ENCODE measurements at regions not wholly inside any gene's neighbourhood (a gene's known extent, or its start where the extent isn't known, plus 50 kb on each side); places are given as distances from the start of the nearest gene placed in this dataset.

DNA sequence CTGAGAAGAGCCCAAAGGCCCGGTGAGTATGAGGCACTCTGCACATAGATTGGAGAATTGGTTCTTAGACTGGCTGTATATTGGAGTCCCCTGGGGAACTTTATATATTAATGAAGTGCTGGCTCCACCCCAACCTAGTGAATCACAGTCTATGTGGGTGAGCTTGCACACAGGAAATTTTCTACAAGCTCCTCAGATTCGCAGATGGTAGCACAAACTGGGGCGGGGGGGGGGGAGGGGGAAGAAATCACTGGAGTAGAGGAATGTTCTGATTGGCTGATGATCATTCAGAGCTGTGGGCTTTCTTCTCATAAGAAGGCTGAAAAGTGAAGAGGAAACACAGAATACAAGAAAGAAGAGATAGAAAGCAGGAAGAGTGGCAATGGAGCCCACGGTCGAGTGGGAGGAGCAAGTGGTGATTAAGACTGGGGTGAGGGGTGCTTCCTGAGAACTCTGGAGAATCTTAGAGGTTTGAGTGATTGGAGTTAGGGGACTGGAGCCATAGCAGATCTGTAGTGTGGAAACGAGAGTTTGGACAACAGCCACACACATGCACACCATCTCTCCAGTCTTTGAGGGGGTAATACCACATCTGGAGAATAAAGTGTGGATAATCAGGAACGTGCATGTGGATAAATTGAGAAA, 465.9 kb upstream of the DAB1 start:
- WGBS (ENCODE audit: insufficient coverage), result 94% methylated on average over 5 of the region's 7 CpGs
- no peak overlapping the region for H3K4me3 Mint-ChIP-seq
- Histone ChIP-seq H3K27me3 (ENCODE audit: control insufficient read depth in 2 of 2, insufficient read depth in 2 of 2, low read length in 2 of 2) (no peaks in the 10 kb centered on the region), H3K79me2 (ENCODE audit: insufficient read depth, low read length) (no peaks in the 10 kb centered on the region), H2AFZ (ENCODE audit: insufficient read depth, low read depth, low read length, poor library complexity, severe bottlenecking) (no peak overlapping the region), H3K9ac (ENCODE audit: insufficient read depth, low read length, poor library complexity, severe bottlenecking) (no peak overlapping the region), H3K4me2 (replicated peaks; ENCODE audit: extremely low read depth, low read length, poor library complexity, severe bottlenecking) (no peak overlapping the region), H3K36me3 (replicated peaks in 1 of 2; ENCODE audit: control insufficient read depth in 1 of 2, insufficient read depth in 2 of 2, low read length in 2 of 2) (no peaks in the 10 kb centered on the region), H3K4me3 (replicated peaks in 1 of 3; ENCODE audit: low read depth in 2 of 3, low read length in 3 of 3) (no peak overlapping the region), H4K20me1 (ENCODE audit: insufficient read depth, low read length) (no peaks in the 10 kb centered on the region), H3K27ac (ENCODE audit: low read depth in 1 of 2, low read length in 2 of 2) (no peak overlapping the region), H3K4me1 (ENCODE audit: control insufficient read depth in 1 of 2, insufficient read depth in 2 of 2, low read length in 2 of 2) (no peaks in the 10 kb centered on the region), H3K9me3 (replicated peaks in 1 of 2; ENCODE audit: control insufficient read depth in 1 of 2, insufficient read depth in 1 of 2, low read length in 2 of 2) (no peaks in the 10 kb centered on the region)
- peaks cover 0 to 2% (median 0%) of the 10 kb centered on the region in 3 donors for H3K27me3 Mint-ChIP-seq (ENCODE audit: low read depth in 3 of 3)
- no peak for TF ChIP-seq CTCF (IDR thresholded peaks at IDR 0.05)
- H3K4me1 Mint-ChIP-seq, result no peaks in the 10 kb centered on the region
- H3K9me3 Mint-ChIP-seq, result peaks cover 0 to 4% (median 0%) of the 10 kb centered on the region in 7 donors
- no peaks in the 10 kb centered on the region for H3K36me3 Mint-ChIP-seq
- no peak overlapping the region for H3K27ac Mint-ChIP-seq
- no peak for DNase-seq
- intact Hi-C loops (cut with micrococcal nuclease), result no loop called here

GRCh38 chr1:57887964-57888491, 464.2 kb upstream of the DAB1 start:
- H4K20me1 ChIP-seq (ENCODE audit: insufficient read depth, low read length), result no peaks in the 10 kb centered on the region
- no peak for DNase-seq
- H3K27ac ChIP-seq (ENCODE audit: low read depth in 1 of 2, low read length in 2 of 2), result no peak overlapping the region
- H2AFZ ChIP-seq (ENCODE audit: insufficient read depth, low read depth, low read length, poor library complexity, severe bottlenecking), result no peak overlapping the region
- 83% methylated on average over 1 of the region's 5 CpGs for WGBS (ENCODE audit: insufficient coverage)
- Mint-ChIP-seq H3K4me3 (no peak overlapping the region), H3K4me1 (no peaks in the 10 kb centered on the region), H3K27me3 (ENCODE audit: low read depth in 3 of 3) (peaks cover 0 to 2% (median 0%) of the 10 kb centered on the region in 3 donors), H3K9me3 (peaks cover 0 to 4% (median 0%) of the 10 kb centered on the region in 7 donors), H3K36me3 (no peaks in the 10 kb centered on the region), H3K27ac (no peak overlapping the region)
- H3K36me3 ChIP-seq (replicated peaks in 1 of 2; ENCODE audit: control insufficient read depth in 1 of 2, insufficient read depth in 2 of 2, low read length in 2 of 2), result no peaks in the 10 kb centered on the region
- H3K79me2 ChIP-seq (ENCODE audit: insufficient read depth, low read length), result no peaks in the 10 kb centered on the region
- no peak for TF ChIP-seq CTCF (IDR thresholded peaks at IDR 0.05)
- no peak overlapping the region for H3K4me2 ChIP-seq (replicated peaks; ENCODE audit: extremely low read depth, low read length, poor library complexity, severe bottlenecking)
- H3K4me1 ChIP-seq (ENCODE audit: control insufficient read depth in 1 of 2, insufficient read depth in 2 of 2, low read length in 2 of 2), result no peaks in the 10 kb centered on the region
- no peaks in the 10 kb centered on the region for H3K9me3 ChIP-seq (replicated peaks in 1 of 2; ENCODE audit: control insufficient read depth in 1 of 2, insufficient read depth in 1 of 2, low read length in 2 of 2)
- intact Hi-C loops (cut with micrococcal nuclease), result no loop called here
- no peak overlapping the region for H3K4me3 ChIP-seq (replicated peaks in 1 of 3; ENCODE audit: low read depth in 2 of 3, low read length in 3 of 3)
- H3K9ac ChIP-seq (ENCODE audit: insufficient read depth, low read length, poor library complexity, severe bottlenecking), result no peak overlapping the region
- no peaks in the 10 kb centered on the region for H3K27me3 ChIP-seq (ENCODE audit: control insufficient read depth in 2 of 2, insufficient read depth in 2 of 2, low read length in 2 of 2)
